ENCODE measurements at regions not wholly inside any gene's neighbourhood (a gene's known extent, or its start where the extent isn't known, plus 50 kb on each side); places are given as distances from the start of the nearest gene placed in this dataset.

GRCh38 chr12:90683871-90684270, 271.1 kb downstream of the CCER1 start:
- Histone ChIP-seq H3K9me3 (ENCODE audit: low read length) (no peaks in the 10 kb centered on the region), H3K4me2 (ENCODE audit: low read length) (no peak overlapping the region), H3F3A (ENCODE audit: insufficient read depth, low read length, poor library complexity, severe bottlenecking) (no peaks in the 10 kb centered on the region), H2AFZ (ENCODE audit: low read depth, low read length) (no peak overlapping the region), H3K79me2 (replicated peaks; ENCODE audit: insufficient read depth, low read length) (no peaks in the 10 kb centered on the region), H3K9me2 (ENCODE audit: insufficient read depth, low read length) (no peaks in the 10 kb centered on the region), H3K4me3 (ENCODE audit: low read length) (no peak overlapping the region), H4K20me1 (ENCODE audit: insufficient read depth) (no peaks in the 10 kb centered on the region), H3K27ac (ENCODE audit: low read length) (no peak overlapping the region), H3K9ac (ENCODE audit: low read length) (no peak overlapping the region), H3K36me3 (ENCODE audit: insufficient read depth, low read length) (no peaks in the 10 kb centered on the region), H3K27me3 (ENCODE audit: insufficient read depth, low read depth, low read length) (no peaks in the 10 kb centered on the region)
- no peak for TF ChIP-seq REST (IDR thresholded peaks at IDR 0.05; ENCODE audit: borderline replicate concordance)

DNA sequence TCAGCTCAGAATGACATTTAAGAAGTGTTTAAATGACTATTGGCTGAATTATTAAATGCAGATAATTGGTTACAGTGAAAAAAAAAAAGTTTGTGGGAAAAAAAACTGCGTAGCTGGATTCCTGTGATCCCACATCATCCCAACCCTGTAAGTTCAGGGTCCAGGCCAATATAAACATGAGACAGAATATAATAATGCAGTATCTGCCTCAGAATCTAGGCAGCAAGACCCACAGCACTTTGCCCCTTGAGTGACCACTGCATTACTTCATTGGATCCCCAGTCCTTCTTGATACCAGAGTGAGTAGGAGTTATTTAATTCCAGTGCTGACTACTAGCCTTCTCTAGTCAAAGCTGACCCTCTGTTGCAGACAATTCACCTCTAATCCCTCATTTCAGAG, 272.6 kb downstream of the CCER1 start:
- no peaks in the 10 kb centered on the region for H3K36me3 ChIP-seq (ENCODE audit: insufficient read depth, low read length)
- no peaks in the 10 kb centered on the region for H4K20me1 ChIP-seq (ENCODE audit: insufficient read depth)
- H3K9me2 ChIP-seq (ENCODE audit: insufficient read depth, low read length): no peaks in the 10 kb centered on the region
- H3K4me3 ChIP-seq (ENCODE audit: low read length): no peak overlapping the region
- no peak overlapping the region for H3K4me2 ChIP-seq (ENCODE audit: low read length)
- no peak for TF ChIP-seq POLR2AphosphoS5 (IDR thresholded peaks at IDR 0.05)
- no peak for TF ChIP-seq EZH2 (IDR thresholded peaks at IDR 0.05; ENCODE audit: borderline replicate concordance, insufficient read depth, low read length, poor library complexity, severe bottlenecking)
- TF ChIP-seq SMC3 (conservative IDR thresholded peaks at IDR 0.05; ENCODE audit: poor library complexity): no peak
- TF ChIP-seq EP300 (conservative IDR thresholded peaks at IDR 0.05; ENCODE audit: poor library complexity, severe bottlenecking): no peak
- TF ChIP-seq TAF1 (IDR thresholded peaks at IDR 0.05; ENCODE audit: low read depth): no peak
- no peak for TF ChIP-seq REST (IDR thresholded peaks at IDR 0.05; ENCODE audit: borderline replicate concordance)
- TF ChIP-seq CTCF (IDR thresholded peaks at IDR 0.05; ENCODE audit: poor library complexity, severe bottlenecking): no peak
- no peak for TF ChIP-seq MXI1 (conservative IDR thresholded peaks at IDR 0.05; ENCODE audit: poor library complexity, severe bottlenecking)
- TF ChIP-seq RAD21 (conservative IDR thresholded peaks at IDR 0.05): no peak
- H3K79me2 ChIP-seq (replicated peaks; ENCODE audit: insufficient read depth, low read length): no peaks in the 10 kb centered on the region
- H3K9ac ChIP-seq (ENCODE audit: low read length): no peak overlapping the region
- no peak overlapping the region for H2AFZ ChIP-seq (ENCODE audit: low read depth, low read length)
- H3K9me3 ChIP-seq (ENCODE audit: low read length): no peaks in the 10 kb centered on the region
- H3K27ac ChIP-seq (ENCODE audit: low read length): no peak overlapping the region
- H3F3A ChIP-seq (ENCODE audit: insufficient read depth, low read length, poor library complexity, severe bottlenecking): no peaks in the 10 kb centered on the region
- no peaks in the 10 kb centered on the region for H3K27me3 ChIP-seq (ENCODE audit: insufficient read depth, low read depth, low read length)

Data from neural cell (in vitro differentiated cells).